HepG2 (cell line): ENCODE measurements at regions not wholly inside any gene's neighbourhood (a gene's known extent, or its start where the extent isn't known, plus 50 kb on each side); places are given as distances from the start of the nearest gene placed in this dataset.

Experiments used
- DNMT3B ChIP-seq: conservative IDR thresholded peaks from 2 replicates; pipeline ENCODE4 v1.6.1; 2016; ENCODE audit warnings: missing biosample characterization, control low read depth
- ETV6 ChIP-seq: sonication (generic); formaldehyde crosslinking; conservative IDR thresholded peaks from 2 replicates; pipeline ENCODE4 v1.4.0; 2020; ENCODE audit warnings: missing genetic modification reagents
- HNF4G ChIP-seq, 2 experiments: sonication (generic) in 1 of 2; formaldehyde crosslinking in 1 of 2; IDR thresholded peaks; 2 replicates each; pipeline versions ENCODE4 v1.4.0 to v1.6.1; 2011 to 2020; ENCODE audit warnings: borderline replicate concordance in 2 of 2, low read depth in 2 of 2, mild to moderate bottlenecking in 2 of 2, low read length in 1 of 2, missing genetic modification reagents in 1 of 2, moderate library complexity in 1 of 2
- LCORL ChIP-seq, 2 experiments: fragments of 450-650 bp in 1 of 2; sonication (generic) in 1 of 2; formaldehyde crosslinking in 1 of 2; IDR thresholded peaks; 2 replicates each; pipeline versions ENCODE4 v1.5.0 to v1.6.1; 2017 to 2020; ENCODE audit warnings: antibody characterized with exemption in 1 of 2, missing genetic modification reagents in 1 of 2
- MAZ ChIP-seq, 2 experiments: sonication (generic) in 1 of 2; formaldehyde crosslinking in 1 of 2; IDR thresholded peaks; 2 replicates each; pipeline versions ENCODE4 v1.5.0 to v1.6.1; 2012 to 2020; ENCODE audit warnings: low read depth in 2 of 2, mild to moderate bottlenecking in 2 of 2, borderline replicate concordance in 1 of 2, improper control_type of control experiment in 1 of 2, low read length in 1 of 2, missing genetic modification reagents in 1 of 2, moderate library complexity in 1 of 2
- MXI1 ChIP-seq: IDR thresholded peaks from 3 replicates; pipeline ENCODE4 v1.6.1; 2012; ENCODE audit warnings: low read depth, low read length, inconsistent platforms, borderline replicate concordance
- RXRB ChIP-seq: IDR thresholded peaks from 2 replicates; pipeline ENCODE4 v1.6.1; 2016; ENCODE audit warnings: borderline replicate concordance, missing genetic modification reagents, missing compliant biosample characterization
- ZBTB8A ChIP-seq: sonication (generic); formaldehyde crosslinking; IDR thresholded peaks from 2 replicates; pipeline ENCODE4 v1.4.0; 2020; ENCODE audit warnings: mild to moderate bottlenecking, low read depth, missing genetic modification reagents, borderline replicate concordance
- ZNF577 ChIP-seq: sonication (generic); formaldehyde crosslinking; IDR thresholded peaks from 2 replicates; pipeline ENCODE4 v1.4.0; 2020; ENCODE audit warnings: mild to moderate bottlenecking, low read depth, missing genetic modification reagents, borderline replicate concordance
- ZNF766 ChIP-seq: sonication (generic); formaldehyde crosslinking; IDR thresholded peaks from 2 replicates; pipeline ENCODE4 v1.5.0; 2020; ENCODE audit warnings: missing genetic modification reagents, borderline replicate concordance
- ZNF780A ChIP-seq: sonication (generic); formaldehyde crosslinking; IDR thresholded peaks from 2 replicates; pipeline ENCODE4 v1.8.0; 2022; ENCODE audit warnings: mild to moderate bottlenecking, missing genetic modification reagents, moderate library complexity
- TF ChIP-seq, protein P1 (sequence below): sonication (generic); formaldehyde crosslinking; IDR thresholded peaks from 2 replicates; pipeline ENCODE4 v1.4.0; 2020; ENCODE audit warnings: missing genetic modification reagents, mild to moderate bottlenecking, borderline replicate concordance
- TF ChIP-seq, protein P2 (sequence below): IDR thresholded peaks from 2 replicates; pipeline ENCODE4 v1.6.1; 2016
- TF ChIP-seq, protein P3 (sequence below): sonication (generic); formaldehyde crosslinking; IDR thresholded peaks from 2 replicates; pipeline ENCODE4 v1.5.0; 2020; ENCODE audit warnings: missing genetic modification reagents
- TF ChIP-seq, protein P4 (sequence below): sonication (generic); formaldehyde crosslinking; IDR thresholded peaks from 2 replicates; pipeline ENCODE4 v1.4.0; 2020; ENCODE audit warnings: missing genetic modification reagents
- TF ChIP-seq, protein P5 (sequence below): sonication (generic); formaldehyde crosslinking; IDR thresholded peaks from 2 replicates; pipeline ENCODE4 v1.5.0; 2020; ENCODE audit warnings: missing genetic modification reagents

DNA sequence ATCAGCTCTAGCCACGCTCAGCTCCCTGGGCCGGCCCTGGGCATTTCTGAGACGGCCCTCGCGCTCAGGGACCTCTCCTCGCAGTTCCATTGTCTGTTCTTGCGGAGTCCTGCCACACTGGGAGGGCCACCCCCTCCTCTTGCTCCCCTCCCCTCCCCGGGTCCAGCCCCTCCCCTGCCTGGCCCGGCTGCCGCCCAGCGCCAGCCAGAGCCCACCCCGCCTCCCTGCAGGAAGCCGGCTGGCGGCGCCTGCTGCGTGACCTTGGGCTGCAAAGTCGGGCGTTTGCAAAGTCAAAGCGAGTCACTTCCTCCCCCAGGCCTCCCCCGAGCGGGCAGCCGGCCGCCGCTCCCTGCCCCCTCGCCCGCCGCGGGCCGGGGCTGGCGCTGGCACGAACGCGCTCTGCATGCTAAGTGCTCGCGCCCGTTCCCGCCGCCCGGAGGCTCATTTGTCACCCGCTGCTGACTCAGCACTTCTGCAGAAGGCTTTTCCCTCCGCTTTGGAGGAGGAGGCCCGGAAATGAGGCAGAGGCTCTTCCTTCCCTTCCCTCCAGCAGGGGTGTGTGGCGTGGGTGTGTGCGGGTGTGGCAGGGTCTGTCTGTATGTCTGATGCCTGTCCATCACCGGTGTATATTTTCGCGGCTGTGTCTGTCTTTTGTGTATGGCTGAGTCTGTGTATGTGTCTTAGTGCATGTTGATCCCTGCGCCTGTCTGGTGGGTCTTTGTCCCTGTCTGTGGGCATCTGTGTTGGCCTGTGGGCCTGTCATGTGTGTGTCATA is 72.0 kb downstream of the IRF2BPL start (continued):
- TF ChIP-seq, protein P1, sequence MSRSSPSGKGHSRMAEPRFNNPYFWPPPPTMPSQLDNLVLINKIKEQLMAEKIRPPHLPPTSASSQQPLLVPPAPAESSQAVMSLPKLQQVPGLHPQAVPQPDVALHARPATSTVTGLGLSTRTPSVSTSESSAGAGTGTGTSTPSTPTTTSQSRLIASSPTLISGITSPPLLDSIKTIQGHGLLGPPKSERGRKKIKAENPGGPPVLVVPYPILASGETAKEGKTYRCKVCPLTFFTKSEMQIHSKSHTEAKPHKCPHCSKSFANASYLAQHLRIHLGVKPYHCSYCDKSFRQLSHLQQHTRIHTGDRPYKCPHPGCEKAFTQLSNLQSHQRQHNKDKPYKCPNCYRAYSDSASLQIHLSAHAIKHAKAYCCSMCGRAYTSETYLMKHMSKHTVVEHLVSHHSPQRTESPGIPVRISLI (CRISPR knock-in tag) = no peak; the same call in 1 of the 2 replicates
- TF ChIP-seq, protein P2, sequence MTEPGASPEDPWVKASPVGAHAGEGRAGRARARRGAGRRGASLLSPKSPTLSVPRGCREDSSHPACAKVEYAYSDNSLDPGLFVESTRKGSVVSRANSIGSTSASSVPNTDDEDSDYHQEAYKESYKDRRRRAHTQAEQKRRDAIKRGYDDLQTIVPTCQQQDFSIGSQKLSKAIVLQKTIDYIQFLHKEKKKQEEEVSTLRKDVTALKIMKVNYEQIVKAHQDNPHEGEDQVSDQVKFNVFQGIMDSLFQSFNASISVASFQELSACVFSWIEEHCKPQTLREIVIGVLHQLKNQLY = peak; percentile 54; the same call in 1 of the 2 replicates
- TF ChIP-seq MXI1 (peak; percentile 24; the same call in 1 of the 3 replicates), ZNF780A (CRISPR knock-in tag) (no peak), ZBTB8A (CRISPR knock-in tag) (no peak), HNF4G (IDR thresholded peaks at IDR 0.05; ENCODE audit: borderline replicate concordance, low read depth, low read length) (peak; percentile 27; the same call in 1 of the 2 replicates), HNF4G (CRISPR knock-in tag; IDR thresholded peaks at IDR 0.05; ENCODE audit: borderline replicate concordance, low read depth) (0 out of 2 replicates have a peak, but pooled peaks have one; percentile 46), ZNF766 (no peak; the same call in 1 of the 2 replicates), DNMT3B (CRISPR knock-in tag) (0 out of 2 replicates have a peak, but pooled peaks have one; percentile 30), ZNF577 (no peak), ETV6 (CRISPR knock-in tag) (no peak), RXRB (CRISPR knock-in tag) (0 out of 2 replicates have a peak, but pooled peaks have one; percentile 5), MAZ (IDR thresholded peaks at IDR 0.05; ENCODE audit: borderline replicate concordance, low read depth, low read length) (peak; percentile 61), MAZ (CRISPR knock-in tag; IDR thresholded peaks at IDR 0.05; ENCODE audit: low read depth) (peak; percentile 88), LCORL (IDR thresholded peaks at IDR 0.05) (no peak), LCORL (CRISPR knock-in tag; IDR thresholded peaks at IDR 0.05) (peak; percentile 36; the same call in 1 of the 2 replicates)
- TF ChIP-seq, protein P3, sequence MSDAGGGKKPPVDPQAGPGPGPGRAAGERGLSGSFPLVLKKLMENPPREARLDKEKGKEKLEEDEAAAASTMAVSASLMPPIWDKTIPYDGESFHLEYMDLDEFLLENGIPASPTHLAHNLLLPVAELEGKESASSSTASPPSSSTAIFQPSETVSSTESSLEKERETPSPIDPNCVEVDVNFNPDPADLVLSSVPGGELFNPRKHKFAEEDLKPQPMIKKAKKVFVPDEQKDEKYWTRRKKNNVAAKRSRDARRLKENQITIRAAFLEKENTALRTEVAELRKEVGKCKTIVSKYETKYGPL (CRISPR knock-in tag) = no peak
- TF ChIP-seq, protein P4, sequence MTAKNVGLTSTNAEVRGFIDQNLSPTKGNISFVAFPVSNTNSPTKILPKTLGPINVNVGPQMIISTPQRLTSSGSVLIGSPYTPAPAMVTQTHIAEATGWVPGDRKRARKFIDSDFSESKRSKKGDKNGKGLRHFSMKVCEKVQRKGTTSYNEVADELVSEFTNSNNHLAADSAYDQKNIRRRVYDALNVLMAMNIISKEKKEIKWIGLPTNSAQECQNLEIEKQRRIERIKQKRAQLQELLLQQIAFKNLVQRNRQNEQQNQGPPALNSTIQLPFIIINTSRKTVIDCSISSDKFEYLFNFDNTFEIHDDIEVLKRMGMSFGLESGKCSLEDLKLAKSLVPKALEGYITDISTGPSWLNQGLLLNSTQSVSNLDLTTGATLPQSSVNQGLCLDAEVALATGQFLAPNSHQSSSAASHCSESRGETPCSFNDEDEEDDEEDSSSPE = peak; percentile 79
- TF ChIP-seq, protein P5, sequence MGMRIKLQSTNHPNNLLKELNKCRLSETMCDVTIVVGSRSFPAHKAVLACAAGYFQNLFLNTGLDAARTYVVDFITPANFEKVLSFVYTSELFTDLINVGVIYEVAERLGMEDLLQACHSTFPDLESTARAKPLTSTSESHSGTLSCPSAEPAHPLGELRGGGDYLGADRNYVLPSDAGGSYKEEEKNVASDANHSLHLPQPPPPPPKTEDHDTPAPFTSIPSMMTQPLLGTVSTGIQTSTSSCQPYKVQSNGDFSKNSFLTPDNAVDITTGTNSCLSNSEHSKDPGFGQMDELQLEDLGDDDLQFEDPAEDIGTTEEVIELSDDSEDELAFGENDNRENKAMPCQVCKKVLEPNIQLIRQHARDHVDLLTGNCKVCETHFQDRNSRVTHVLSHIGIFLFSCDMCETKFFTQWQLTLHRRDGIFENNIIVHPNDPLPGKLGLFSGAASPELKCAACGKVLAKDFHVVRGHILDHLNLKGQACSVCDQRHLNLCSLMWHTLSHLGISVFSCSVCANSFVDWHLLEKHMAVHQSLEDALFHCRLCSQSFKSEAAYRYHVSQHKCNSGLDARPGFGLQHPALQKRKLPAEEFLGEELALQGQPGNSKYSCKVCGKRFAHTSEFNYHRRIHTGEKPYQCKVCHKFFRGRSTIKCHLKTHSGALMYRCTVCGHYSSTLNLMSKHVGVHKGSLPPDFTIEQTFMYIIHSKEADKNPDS (CRISPR knock-in tag) = peak; percentile 34; the same call in 1 of the 2 replicates
